ENCODE measurements at regions not wholly inside any gene's neighbourhood (a gene's known extent, or its start where the extent isn't known, plus 50 kb on each side); places are given as distances from the start of the nearest gene placed in this dataset.

- TF ChIP-seq CTCF (IDR thresholded peaks at IDR 0.05) = no peak
- ATAC-seq (ENCODE audit: low FRiP score) (no peak), DNase-seq (ENCODE audit: low spot score) (no peak)
Measured at GRCh38 chr11:28999620-29000019, 891.4 kb downstream of the METTL15 start.

- TF ChIP-seq CTCF (IDR thresholded peaks at IDR 0.05) = no peak
- ATAC-seq (ENCODE audit: low FRiP score) (no peak), DNase-seq (ENCODE audit: low spot score) (no peak)
Measured at GRCh38 chr11:28992996-28993395, 884.8 kb downstream of the METTL15 start.

- DNase-seq (ENCODE audit: low spot score) (no peak), ATAC-seq (ENCODE audit: low FRiP score) (no peak)
- no peak for TF ChIP-seq CTCF (IDR thresholded peaks at IDR 0.05)
Measured at GRCh38 chr11:28984231-28984630, 876.0 kb downstream of the METTL15 start.

DNA sequence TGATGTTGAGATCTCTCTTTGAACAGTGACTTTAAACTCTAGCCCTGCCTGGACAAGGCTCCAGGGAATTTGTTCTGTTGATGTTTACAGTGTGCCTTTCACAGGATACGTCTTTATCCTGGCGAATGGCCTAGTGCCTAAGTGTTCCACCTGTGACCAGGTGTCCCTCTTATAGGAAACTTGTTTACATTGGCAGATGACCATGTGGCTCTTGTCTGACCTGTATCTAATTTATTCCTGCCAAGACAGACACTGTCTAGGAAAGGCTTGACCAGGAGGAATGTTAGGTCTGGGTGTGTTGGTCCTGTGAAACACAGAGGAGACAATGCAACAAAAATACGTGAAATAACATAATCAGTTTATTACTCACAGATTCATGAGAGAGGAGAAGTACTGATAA is 875.6 kb downstream of the METTL15 start:
- DNase-seq (ENCODE audit: low spot score) (no peak), ATAC-seq (ENCODE audit: low FRiP score) (no peak)

DNA sequence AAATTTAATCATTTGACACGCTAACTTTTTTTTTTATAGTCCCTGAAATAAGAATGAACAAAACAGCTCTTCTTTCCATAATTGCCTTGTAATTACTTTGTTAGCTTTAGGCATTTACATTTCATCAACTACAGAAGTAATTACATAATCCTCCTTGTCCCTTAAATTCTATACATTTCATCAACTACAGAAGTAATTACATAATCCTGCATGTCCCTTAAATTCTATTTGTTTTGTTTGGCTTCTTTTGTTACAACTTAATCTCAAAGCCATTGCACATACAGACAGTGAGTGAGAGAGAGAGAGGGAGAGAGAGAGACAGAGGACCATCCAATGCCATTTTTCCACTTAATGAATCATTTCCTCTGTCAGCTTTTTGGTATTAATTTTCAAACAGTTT is 873.2 kb downstream of the METTL15 start:
- ATAC-seq (ENCODE audit: low FRiP score) (no peak), DNase-seq (ENCODE audit: low spot score) (no peak)
- TF ChIP-seq CTCF (IDR thresholded peaks at IDR 0.05) = no peak

More for the DNA sequence above, 875.6 kb downstream of the METTL15 start:
- no peak for TF ChIP-seq CTCF (IDR thresholded peaks at IDR 0.05)

DNA sequence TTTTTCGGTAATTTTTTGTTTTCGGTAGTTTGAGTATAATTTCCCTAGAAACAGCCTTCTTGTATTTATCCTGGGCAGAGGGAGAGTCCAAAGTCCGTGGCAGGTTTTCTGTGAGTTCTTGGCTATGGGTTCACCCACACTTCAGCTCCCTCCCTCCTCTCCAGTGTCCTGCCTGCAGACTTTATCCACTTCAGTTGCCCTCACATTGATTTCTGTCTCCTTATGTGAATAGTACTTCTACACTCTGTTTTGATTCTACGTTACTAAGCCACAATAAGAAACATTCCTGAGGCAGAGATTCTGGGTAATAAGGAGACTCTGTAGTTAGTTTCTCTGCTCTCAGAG is 868.6 kb downstream of the METTL15 start:
- DNase-seq (ENCODE audit: low spot score) (no peak), ATAC-seq (ENCODE audit: low FRiP score) (no peak)
- no peak for TF ChIP-seq CTCF (IDR thresholded peaks at IDR 0.05)

DNA sequence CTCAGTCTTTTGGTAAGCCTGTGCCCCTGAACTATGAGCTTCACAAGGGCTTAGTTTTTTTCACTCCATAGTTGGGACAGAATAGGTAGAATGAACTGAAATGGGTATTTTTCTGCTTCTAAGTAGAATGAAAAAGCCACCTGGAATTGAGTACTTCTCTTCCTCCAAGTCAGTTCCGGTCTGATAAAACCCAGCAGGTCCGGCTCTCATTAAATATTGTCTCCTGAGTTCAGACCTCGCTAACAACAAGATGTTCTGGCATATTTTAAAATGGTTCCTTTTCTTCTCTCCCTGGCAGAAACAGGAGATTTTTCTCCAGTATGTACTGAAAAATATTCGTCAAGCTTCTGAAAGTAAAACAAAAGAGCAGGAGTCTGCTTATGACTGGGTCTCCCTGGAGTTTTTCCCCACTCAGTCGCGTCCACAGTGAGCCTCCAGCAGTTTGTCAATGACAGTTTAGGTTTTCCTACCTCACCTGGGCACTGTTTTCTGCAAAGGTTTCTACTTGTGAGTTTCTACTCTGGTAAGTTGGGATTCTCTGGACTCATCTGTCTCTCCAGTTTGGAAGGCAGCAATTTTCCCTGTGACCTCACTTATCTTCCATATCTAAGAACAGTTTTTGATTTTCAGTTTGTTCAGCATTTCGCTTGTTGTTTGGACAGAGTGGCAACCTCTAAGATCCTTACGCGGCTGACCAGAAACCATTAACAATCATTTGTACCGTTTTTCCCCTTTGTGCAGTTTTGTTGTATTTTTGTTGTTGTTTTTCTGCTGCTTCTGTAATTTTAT is 868.0 kb downstream of the METTL15 start:
- ATAC-seq (ENCODE audit: low FRiP score) = no peak
- no peak for DNase-seq (ENCODE audit: low spot score)
- no peak for TF ChIP-seq CTCF (IDR thresholded peaks at IDR 0.05)

Data from omental fat pad (tissue), 3 donors.